ENCODE measurements at regions not wholly inside any gene's neighbourhood (a gene's known extent, or its start where the extent isn't known, plus 50 kb on each side); places are given as distances from the start of the nearest gene placed in this dataset.
"Not testable (repeated sequence)": the region's sequence is repeated elsewhere in the genome, so short reads cannot be mapped to it uniquely, and the experiment has no call there.

- H3K4me1 Mint-ChIP-seq (ENCODE audit: unreplicated experiment), result no peaks in the 10 kb centered on the region
- no peaks in the 10 kb centered on the region for H3K9me3 Mint-ChIP-seq (ENCODE audit: unreplicated experiment)
- no peak for TF ChIP-seq CTCF (IDR thresholded peaks at IDR 0.05)
- H3K27me3 Mint-ChIP-seq (ENCODE audit: unreplicated experiment), result no peaks in the 10 kb centered on the region
- H3K27ac Mint-ChIP-seq (ENCODE audit: unreplicated experiment), result no peak overlapping the region
- no peak overlapping the region for H3K4me3 Mint-ChIP-seq (ENCODE audit: unreplicated experiment)
- no peak for DNase-seq (ENCODE audit: extremely low spot score, unreplicated experiment)
- H3K36me3 Mint-ChIP-seq (ENCODE audit: unreplicated experiment), result no peaks in the 10 kb centered on the region
These were observed 150.9 kb downstream of the TTC6 start for GRCh38 chr14:37746140-37746832.

GRCh38 chr14:37753459-37753858 is 158.0 kb downstream of the TTC6 start:
- H3K4me1 Mint-ChIP-seq (ENCODE audit: unreplicated experiment), result no peaks in the 10 kb centered on the region
- peaks cover 5% of the 10 kb centered on the region for H3K9me3 Mint-ChIP-seq (ENCODE audit: unreplicated experiment)
- no peak for DNase-seq (ENCODE audit: extremely low spot score, unreplicated experiment)
- H3K27me3 Mint-ChIP-seq (ENCODE audit: unreplicated experiment), result no peaks in the 10 kb centered on the region
- H3K36me3 Mint-ChIP-seq (ENCODE audit: unreplicated experiment), result no peaks in the 10 kb centered on the region
- H3K27ac Mint-ChIP-seq (ENCODE audit: unreplicated experiment), result no peak overlapping the region
- TF ChIP-seq CTCF (IDR thresholded peaks at IDR 0.05), result no peak
- H3K4me3 Mint-ChIP-seq (ENCODE audit: unreplicated experiment), result no peak overlapping the region

GRCh38 chr14:37760275-37760674 is 164.8 kb downstream of the TTC6 start:
- H3K4me1 Mint-ChIP-seq (ENCODE audit: unreplicated experiment); H3K36me3 Mint-ChIP-seq (ENCODE audit: unreplicated experiment); H3K27ac Mint-ChIP-seq (ENCODE audit: unreplicated experiment); H3K27me3 Mint-ChIP-seq (ENCODE audit: unreplicated experiment); H3K4me3 Mint-ChIP-seq (ENCODE audit: unreplicated experiment); DNase-seq (ENCODE audit: extremely low spot score, unreplicated experiment): not testable (repeated sequence)
- H3K9me3 Mint-ChIP-seq (ENCODE audit: unreplicated experiment), result peaks cover 15% of the 10 kb centered on the region

GRCh38 chr14:37763266-37763665 is 167.8 kb downstream of the TTC6 start:
- Mint-ChIP-seq H3K36me3 (ENCODE audit: unreplicated experiment) (no peaks in the 10 kb centered on the region), H3K27ac (ENCODE audit: unreplicated experiment) (no peak overlapping the region), H3K4me3 (ENCODE audit: unreplicated experiment) (no peak overlapping the region), H3K9me3 (ENCODE audit: unreplicated experiment) (peaks cover 18% of the 10 kb centered on the region), H3K27me3 (ENCODE audit: unreplicated experiment) (no peaks in the 10 kb centered on the region), H3K4me1 (ENCODE audit: unreplicated experiment) (no peaks in the 10 kb centered on the region)
- TF ChIP-seq CTCF (IDR thresholded peaks at IDR 0.05), result no peak
- DNase-seq (ENCODE audit: extremely low spot score, unreplicated experiment), result no peak

GRCh38 chr14:37772283-37772682 is 176.9 kb downstream of the TTC6 start:
- not testable (repeated sequence) for H3K36me3 Mint-ChIP-seq (ENCODE audit: unreplicated experiment); H3K4me3 Mint-ChIP-seq (ENCODE audit: unreplicated experiment); H3K27me3 Mint-ChIP-seq (ENCODE audit: unreplicated experiment); H3K27ac Mint-ChIP-seq (ENCODE audit: unreplicated experiment); H3K4me1 Mint-ChIP-seq (ENCODE audit: unreplicated experiment); DNase-seq (ENCODE audit: extremely low spot score, unreplicated experiment)
- H3K9me3 Mint-ChIP-seq (ENCODE audit: unreplicated experiment), result peaks cover 11% of the 10 kb centered on the region

GRCh38 chr14:37776791-37777499 is 181.5 kb downstream of the TTC6 start:
- TF ChIP-seq CTCF (IDR thresholded peaks at IDR 0.05), result no peak
- H3K27ac Mint-ChIP-seq (ENCODE audit: unreplicated experiment), result no peak overlapping the region
- H3K4me1 Mint-ChIP-seq (ENCODE audit: unreplicated experiment), result no peaks in the 10 kb centered on the region
- H3K9me3 Mint-ChIP-seq (ENCODE audit: unreplicated experiment), result peaks cover 36% of the 10 kb centered on the region
- no peak for DNase-seq (ENCODE audit: extremely low spot score, unreplicated experiment)
- no peaks in the 10 kb centered on the region for H3K36me3 Mint-ChIP-seq (ENCODE audit: unreplicated experiment)
- H3K27me3 Mint-ChIP-seq (ENCODE audit: unreplicated experiment), result no peaks in the 10 kb centered on the region
- H3K4me3 Mint-ChIP-seq (ENCODE audit: unreplicated experiment), result no peak overlapping the region

Data from osteocyte (in vitro differentiated cells).